ENCODE measurements at regions not wholly inside any gene's neighbourhood (a gene's known extent, or its start where the extent isn't known, plus 50 kb on each side); places are given as distances from the start of the nearest gene placed in this dataset.

DNA sequence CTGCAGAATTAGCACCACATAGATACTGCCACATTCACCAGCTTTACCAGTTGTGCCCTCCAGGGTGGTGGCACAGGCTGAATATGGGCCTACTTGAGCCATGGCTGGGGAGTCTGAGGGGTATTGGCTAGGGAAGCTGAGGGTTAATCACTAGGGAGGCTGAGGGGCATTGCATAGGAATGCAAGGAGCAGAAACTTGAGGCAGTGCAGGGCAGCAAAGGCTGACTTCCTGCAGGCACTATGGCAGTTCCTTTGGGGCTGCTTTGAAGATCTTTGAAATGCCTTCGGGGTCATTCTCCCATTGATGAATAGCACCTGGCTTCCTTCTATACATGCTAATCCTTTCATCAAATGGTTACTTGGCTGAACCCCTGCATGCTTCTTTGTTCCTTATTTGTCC lies 171.5 kb downstream of the RCN1 start:
- DNase-seq (ENCODE audit: extremely low read depth, low read depth, low spot score): no peak

DNA sequence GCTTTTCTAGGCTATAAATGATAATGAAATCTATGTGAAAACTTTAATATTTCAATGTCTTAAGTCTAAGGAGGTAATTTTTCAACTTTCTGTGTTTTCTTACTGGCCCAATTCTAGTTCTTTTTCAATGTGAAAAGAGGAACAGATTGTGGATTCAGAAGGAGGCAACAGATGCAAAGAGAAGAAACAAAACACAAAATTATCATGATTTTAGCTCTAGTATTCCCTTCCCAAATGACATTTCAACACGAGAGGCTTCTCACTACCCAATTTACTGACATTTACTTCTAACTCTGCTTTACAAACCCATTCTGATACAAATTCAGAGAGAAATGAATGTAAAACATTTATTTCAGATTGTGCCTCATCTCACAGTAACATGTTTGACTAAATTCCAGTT lies 169.4 kb downstream of the WT1 start:
- DNase-seq (ENCODE audit: extremely low read depth, low read depth, low spot score): no peak

DNA sequence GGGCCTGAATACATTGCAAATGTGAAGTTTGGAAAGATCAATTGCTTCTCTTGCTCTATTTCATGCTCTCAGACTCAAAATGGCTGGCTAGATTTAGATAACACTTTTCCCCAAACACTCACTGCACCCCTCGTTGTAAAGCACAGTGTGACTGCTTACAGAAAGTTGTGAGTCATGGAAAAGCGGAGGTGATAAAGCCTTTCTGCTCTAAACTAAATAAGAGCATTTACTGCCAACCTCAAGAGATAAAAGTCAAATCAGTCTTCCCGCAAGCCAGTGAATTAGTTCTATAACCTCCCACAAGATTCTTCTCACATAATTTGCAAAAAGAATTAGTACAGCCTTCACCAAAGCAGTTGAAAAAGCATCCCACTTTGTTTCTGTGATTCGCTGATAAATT lies 168.7 kb downstream of the WT1 start:
- DNase-seq (ENCODE audit: extremely low read depth, low read depth, low spot score): no peak

DNA sequence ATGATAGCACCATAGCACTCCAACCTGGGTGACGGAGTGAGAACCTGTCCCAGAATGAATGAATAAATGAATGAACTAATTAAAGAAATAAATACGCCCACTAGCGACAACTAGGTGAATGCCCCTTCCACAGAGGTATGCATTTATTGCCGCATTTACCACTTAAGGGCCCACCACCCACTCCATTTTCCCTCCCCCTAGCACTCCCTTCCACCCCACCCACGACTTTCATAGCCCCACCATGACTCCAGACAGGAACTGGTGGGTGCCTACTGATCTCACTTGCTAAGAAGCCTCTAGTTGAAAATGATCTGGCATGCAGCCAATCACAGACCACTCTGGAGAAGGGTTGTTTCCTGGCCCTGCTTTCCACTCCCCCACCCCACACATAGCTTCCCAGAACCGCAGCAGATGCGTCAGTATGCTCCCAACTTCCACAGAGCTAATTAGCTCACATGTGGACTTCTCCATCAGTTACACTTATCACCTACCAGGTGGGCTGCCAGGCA lies 167.6 kb downstream of the WT1 start:
- no peak for DNase-seq (ENCODE audit: extremely low read depth, low read depth, low spot score)

DNA sequence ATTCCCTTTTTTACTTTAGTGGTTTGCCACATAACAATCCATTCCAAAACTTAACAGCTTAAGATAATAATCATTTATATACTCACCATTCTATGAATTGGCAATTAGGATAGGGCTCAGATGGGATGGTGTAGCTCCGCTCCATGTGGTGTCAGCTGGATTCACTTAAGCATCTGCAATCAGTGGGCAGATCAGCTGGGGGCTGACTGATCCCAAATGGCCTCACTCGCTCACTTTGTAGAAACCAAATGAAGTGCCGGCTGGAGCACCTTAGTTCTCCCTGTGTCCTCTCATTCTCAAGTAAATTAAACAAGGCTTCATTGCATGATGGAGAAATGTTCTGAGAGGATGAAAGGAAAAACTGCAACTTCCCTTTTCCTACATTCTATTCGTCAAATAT lies 161.4 kb downstream of the WT1 start:
- DNase-seq (ENCODE audit: extremely low read depth, low read depth, low spot score): no peak

DNA sequence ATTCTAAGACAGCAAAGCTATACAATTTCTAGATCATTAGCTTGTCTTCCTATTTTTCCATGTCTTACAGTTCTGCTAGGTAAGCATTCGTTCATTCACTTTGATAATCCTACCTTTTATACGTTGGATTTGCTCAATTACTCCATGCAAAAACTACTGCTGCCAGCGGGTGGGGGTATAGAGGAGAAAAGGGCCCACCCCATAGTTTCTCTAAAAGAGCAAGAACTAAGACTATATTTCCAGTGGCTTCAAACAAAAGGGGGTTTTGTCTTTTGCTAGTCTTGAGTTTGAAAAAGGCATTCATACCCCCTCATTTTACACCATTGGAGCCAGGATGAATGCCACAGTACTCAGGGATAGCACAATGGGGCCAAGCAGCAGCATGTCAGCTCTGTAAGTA lies 155.7 kb downstream of the WT1 start:
- DNase-seq (ENCODE audit: extremely low read depth, low read depth, low spot score): no peak

DNA sequence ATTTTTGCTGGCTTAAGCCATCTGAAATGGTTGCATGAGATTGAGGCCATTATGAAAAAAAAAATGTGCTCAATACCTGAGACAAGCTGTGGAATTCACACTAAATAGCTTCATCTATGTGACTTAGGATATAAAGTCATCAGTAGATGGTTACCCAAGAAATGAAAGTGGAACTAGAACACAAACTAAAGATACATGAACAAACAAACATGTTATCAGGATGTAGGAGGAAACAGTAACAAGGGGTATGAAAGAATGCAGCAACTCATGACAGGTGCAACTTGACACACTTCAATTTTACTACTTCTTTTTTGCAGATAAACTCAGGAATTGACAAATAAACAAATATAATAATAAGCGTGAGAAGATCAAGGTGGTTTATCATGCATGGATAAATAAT lies 155.0 kb downstream of the WT1 start:
- DNase-seq (ENCODE audit: extremely low read depth, low read depth, low spot score): no peak

DNA sequence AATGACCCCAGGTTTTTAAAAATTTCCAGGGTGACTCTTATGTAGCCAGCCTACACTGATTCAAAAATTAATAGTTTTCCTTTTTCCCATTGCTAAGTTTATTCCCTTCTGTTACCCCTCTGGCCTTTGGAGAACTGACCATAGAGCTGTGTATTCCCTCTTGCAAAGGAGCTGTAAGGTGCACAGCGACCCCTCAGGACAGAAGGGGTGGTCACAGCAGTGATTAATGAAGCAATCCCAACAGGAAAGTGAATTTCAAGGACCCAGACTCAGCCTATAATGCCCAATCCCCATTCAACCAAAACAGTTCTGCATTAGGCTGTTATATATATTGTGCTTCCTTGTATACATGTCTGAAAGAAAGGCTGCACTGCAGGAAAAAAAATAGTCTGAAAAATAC lies 147.1 kb downstream of the WT1 start:
- DNase-seq (ENCODE audit: extremely low read depth, low read depth, low spot score): no peak

DNA sequence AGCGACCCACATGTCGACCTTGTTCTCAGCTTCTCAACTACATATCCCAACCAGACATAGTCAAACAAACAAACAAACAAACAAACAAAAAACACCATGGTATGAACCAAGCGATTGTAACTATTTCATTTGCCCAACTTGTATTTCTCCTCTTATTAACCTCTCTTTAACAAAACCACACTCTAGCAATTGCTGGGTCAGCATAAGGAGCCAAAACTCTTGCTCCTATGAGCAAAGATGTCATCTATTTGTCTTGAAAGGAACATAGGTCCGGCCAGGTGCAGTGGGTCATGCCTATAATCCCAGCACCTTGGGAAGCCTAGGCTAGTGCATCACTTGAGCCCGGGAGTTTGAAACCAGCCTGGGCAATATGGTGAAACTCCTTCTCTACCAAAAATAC lies 145.6 kb downstream of the WT1 start:
- DNase-seq (ENCODE audit: extremely low read depth, low read depth, low spot score): no peak

DNA sequence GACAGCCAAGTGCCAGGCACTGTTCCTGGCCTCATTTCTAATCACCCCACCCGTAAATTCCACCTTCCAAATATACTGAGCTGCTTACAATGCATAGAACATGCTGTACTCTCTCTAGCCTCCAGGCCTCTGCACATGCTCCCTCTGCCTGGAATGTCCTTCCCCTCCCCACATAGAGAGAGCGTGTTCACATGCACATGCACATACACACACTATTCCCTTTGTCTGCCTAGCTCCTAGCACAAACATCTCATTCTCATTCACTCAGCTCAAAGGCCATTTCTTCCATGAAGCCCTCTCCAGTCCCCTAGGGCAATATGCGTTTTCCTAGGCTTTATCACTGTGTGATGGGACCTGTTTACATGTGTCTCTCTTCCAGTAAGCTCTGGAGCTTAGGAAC lies 144.6 kb downstream of the WT1 start:
- no peak for DNase-seq (ENCODE audit: extremely low read depth, low read depth, low spot score)

DNA sequence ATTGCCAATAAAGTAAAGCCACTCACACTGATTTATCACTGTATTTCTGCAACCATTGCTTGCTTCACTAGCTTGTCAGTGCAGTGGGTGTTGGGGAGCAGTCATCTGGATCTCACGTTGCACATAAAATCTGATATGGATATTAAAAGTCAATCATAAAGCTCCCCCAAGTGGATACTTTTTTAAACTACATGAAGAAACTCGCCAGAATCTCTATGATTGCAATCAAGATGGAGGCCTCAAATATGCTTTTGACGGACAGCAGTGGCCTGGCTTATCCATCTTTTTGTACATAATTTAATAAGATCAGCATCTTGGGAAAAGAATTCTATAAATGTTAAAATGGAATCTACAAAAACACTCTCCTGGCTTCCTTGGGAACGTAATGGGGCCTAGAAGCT lies 137.7 kb downstream of the WT1 start:
- no peak for DNase-seq (ENCODE audit: extremely low read depth, low read depth, low spot score)

DNA sequence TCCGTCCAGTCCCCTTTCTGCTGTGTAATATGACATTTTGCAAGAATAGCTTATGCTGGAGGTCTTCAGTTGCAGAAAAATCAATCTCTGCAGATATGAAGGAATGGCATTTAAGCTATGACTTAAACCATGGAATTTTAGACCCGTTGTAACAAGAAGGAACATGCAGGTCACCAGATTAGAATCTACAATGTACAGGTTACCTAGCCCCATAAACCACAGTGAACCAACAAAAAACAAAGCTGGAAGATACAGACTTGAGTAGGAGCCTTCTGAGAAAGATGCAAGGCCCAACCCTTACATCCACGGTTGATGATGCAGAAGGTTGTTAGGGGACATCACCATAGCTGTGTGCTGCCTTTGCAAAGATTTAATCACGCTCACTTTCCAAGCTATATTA lies 132.5 kb downstream of the WT1 start:
- no peak for DNase-seq (ENCODE audit: extremely low read depth, low read depth, low spot score)

DNA sequence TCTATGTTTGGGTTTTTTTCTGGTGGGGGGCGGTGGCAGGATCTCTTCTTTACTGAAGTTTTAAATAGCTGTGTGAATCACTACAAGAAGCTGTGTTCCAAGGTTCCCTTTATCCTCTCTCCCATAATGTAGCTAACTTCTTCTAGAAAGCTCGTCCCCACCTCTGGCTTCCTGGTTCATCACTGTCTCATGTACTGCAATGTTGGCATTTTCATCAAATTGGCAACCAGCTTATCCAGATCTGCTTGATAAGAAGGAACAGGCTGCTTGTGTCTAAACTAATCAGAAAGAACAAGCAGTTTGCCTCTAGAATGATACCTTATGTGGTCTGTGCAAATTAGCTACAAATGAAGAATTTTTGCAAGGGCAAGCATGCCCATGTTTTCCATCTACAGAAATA lies 130.8 kb downstream of the WT1 start:
- no peak for DNase-seq (ENCODE audit: extremely low read depth, low read depth, low spot score)

DNA sequence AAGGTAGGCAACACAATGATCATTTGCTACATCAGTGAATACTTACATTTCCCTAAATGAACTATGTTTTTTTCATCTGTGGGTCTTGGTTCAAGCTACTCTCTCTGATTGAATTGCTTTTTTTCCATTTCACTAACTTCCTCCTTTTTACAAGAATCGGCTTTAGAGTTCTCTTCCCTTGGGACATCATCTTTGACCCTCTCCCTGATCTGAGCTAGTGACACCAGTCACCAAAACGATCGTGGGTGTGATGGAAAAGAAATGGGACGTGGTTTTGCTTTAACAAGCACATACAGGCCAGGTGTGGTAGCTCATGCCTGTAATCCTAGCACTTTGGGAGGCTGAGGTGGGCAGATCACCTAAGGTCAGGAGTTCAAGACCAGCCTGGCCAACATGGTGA lies 129.9 kb downstream of the WT1 start:
- DNase-seq (ENCODE audit: extremely low read depth, low read depth, low spot score): no peak

DNA sequence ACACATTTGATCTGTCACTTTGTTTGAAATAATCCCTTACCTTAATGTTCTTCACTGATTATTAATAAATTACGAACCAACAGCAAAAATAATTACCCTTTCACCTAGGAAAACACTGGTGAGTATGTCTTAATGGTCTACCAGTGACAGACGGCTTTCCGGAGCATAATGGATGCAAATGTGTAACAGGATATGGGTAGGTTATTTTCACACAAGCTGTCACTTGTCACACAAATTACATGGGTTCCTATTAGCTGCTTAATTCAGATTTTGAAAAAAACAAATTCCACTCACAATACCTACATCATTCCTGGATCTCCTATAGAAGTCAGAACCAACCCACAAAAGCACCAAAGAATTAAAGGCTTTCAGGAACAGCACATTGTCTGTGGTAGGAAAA lies 127.9 kb downstream of the WT1 start:
- DNase-seq (ENCODE audit: extremely low read depth, low read depth, low spot score): no peak

DNA sequence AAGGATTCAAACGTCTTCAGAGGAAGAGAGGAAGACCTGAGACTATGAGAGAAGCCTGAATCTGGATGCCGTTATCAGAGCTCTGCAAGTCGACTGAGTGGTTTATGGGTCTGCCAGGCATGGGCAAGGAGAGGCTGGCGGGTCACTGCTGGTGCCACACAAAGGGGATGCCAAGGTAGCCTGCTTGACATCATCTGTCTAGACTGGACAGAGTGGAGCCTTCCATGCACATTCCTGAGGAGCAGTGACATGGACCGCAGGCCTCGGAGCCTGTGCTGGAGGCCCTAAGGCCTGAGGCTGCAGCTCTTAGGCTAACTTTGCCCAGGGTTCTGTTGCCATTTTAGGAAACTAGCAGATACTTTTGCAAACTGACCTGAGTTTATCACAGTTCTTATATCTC lies 127.4 kb downstream of the WT1 start:
- DNase-seq (ENCODE audit: extremely low read depth, low read depth, low spot score): no peak

DNA sequence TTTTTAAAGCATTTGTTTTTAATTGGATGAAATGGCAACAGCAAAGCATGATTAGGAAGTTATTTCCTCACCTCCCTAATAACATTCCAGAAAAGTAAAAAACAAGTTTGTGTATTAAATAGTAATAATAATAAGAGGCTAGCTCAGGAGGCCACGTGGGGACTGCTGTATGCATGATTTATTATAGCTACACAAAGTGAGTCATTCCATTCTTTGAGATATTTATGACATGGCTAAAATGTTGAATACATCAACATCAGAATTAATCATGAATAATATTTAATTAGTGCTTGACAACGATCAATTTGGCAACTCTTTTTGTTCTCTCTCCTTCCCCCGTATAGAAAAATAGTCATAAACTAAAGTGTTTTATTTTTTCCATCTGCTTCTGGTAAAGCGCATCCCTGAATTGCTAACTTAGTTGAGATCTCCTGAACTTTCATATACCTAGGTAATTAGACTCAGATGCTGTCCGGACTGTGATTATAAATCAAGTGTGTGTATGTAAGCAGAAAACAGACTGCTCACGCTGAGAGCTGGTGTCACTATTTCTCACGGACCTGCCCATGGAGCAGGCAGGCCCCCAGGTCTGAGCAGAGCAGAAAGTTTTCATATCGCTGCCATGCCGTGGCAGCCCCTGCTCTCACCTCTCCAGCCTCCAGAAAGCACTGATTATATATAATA lies 125.7 kb downstream of the WT1 start:
- no peak for DNase-seq (ENCODE audit: extremely low read depth, low read depth, low spot score)

DNA sequence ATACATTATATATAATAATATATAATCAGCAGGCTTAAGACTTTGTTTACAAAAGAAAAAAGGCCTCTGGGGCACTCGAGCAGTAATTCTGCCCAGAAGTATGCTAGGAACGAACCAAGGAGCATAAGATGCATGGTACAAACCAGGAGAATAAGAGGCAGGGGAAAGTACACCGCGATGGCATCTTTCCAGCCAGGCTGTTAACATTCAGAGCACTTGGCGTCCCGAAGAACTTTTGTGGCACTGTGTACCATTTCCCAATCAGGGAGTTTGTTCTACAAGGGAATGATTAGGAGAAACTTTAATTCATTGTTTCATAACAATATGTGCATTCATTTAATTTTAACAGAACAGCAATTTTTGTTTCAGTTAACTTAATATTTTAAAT lies 125.1 kb downstream of the WT1 start:
- no peak for DNase-seq (ENCODE audit: extremely low read depth, low read depth, low spot score)

DNA sequence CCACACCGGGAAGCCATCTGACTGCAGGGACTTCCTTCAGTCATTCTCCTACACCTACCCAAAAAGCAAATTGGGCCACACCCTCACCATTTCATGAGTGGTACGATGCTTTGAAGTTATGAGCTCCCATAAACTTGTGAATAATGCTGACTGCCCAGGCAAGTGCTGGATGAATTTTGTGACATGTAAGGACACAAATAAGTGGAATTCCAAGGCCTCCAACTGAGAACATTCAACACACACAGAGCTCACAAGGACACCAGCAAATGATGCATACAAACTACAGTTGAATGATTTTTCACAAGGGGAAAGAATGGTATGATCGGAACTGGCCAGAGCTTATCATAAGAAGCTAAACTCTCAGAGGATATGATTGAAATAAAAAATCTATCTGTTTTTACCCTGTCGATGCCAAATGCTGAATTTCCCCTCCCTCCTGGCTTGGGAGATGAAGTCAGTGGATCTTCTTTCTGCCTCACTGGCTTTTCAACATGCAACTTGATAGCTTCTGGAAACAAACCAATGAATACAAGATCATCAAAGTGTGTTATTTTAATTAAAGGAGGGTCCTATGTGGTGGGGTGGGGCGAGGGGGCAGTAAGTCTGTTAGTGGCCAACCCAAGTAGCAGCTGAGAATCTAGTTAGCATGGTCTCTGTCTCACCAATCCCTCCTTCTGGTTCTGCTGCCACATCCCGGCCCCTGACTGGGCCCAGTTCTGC lies 123.8 kb downstream of the WT1 start:
- no peak for DNase-seq (ENCODE audit: extremely low read depth, low read depth, low spot score)

DNA sequence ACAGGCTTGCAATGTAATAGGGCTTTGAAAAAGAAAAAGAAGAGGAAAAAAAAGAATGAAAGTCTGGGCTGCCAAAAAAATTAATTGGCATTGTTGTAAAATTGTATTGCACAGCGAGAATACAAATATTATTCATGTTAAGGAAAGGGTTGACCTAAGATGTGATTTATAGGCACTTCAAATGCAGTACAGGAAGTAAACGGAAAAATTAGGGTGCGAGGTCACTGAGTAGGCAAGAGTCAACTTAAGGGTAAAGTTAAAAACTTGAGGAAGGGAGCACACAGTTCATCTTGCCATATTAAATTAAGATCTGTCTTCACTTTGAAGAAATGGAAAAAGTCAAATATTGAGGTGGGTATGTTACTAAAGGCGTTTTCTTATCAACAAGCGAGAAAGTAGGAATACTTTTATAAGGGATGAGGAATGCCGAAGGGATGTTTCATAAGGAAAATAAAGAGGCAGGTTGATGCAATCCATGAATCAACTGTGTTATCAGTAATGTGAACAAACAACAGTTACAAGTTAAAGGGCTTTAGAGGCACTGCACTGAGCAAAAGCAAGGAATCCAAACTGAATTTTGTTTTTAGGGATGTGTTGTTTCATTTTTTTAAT lies 123.0 kb downstream of the WT1 start:
- DNase-seq (ENCODE audit: extremely low read depth, low read depth, low spot score): no peak

DNA sequence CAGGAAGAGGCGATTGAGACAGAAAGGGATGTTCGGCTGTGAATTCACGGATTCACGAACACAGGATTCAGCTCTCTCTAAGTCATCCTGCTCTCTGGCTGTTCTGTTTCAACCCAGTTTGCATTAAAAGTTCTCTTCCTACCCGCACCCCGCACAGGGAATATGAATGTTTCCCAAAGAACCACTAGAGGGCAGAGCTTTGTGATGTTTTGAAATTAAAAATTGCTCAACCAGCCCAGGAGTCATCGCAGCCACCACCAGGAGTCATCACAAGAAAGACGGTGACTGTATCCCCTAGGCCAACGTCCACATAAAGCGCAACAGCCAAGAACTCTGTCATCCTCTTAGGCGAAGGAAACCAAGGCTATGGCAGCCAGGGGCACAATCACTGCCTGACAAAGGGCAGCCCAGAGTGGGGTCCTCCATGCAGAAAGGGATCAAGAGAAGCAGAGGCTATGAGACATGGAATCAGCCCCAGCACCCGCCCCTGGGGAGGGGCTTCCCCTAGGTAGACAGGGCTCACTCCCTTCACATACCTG lies 122.4 kb downstream of the WT1 start:
- no peak for DNase-seq (ENCODE audit: extremely low read depth, low read depth, low spot score)

DNA sequence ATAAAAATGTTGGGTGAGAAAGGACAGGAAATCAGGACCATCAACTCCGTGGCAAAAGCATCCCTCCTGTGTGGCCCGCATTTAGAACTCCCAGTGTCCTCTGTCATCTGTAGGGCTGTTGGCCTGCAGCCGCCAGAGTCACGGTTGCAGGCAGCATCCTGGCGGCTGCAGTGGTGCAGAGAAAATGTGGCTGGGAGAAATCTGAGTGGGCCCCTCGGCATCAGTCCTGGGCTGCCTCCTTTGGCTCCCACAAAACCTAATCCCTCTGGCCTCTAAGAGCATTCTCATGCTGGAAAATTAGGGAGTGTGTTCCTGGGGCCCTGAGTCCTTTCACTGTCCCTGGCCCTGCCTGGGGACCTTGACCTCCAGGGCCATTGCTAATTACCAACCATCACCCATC lies 121.9 kb downstream of the WT1 start:
- no peak for DNase-seq (ENCODE audit: extremely low read depth, low read depth, low spot score)

All from glomerular endothelial cell (primary cell).